Peyer's patch (tissue), 4 donors: ENCODE measurements at regions not wholly inside any gene's neighbourhood (a gene's known extent, or its start where the extent isn't known, plus 50 kb on each side); places are given as distances from the start of the nearest gene placed in this dataset.

Experiments
- DNase-seq, 3 donors: peaks; one replicate each; pipeline ENCODE4 v3.0.0-alpha.2; 2017 to 2019
- H3K27ac ChIP-seq, 4 donors: fragments of 200-600 bp; sonication (generic); one replicate each; pipeline ENCODE4 v1.5.1; 2016 to 2019
- H3K27me3 ChIP-seq, 2 donors: fragments of 200-600 bp; sonication (generic); one replicate each; pipeline ENCODE4 v1.5.1; 2019
- H3K36me3 ChIP-seq, 3 donors: fragments of 200-600 bp; sonication (generic); one replicate each; pipeline ENCODE4 v1.5.1; 2016 to 2019
- H3K4me1 ChIP-seq, 4 donors: fragments of 200-600 bp; sonication (generic); one replicate each; pipeline ENCODE4 v1.5.1; 2016 to 2019
- H3K4me3 ChIP-seq, 4 donors: fragments of 200-600 bp; sonication (generic); 1 replicate in 3 of 4; 2 replicates in 1 of 4; pipeline ENCODE4 v1.5.1; 2016 to 2019; ENCODE audit warnings: mild to moderate bottlenecking in 1 of 4
- H3K9me3 ChIP-seq, 4 donors: fragments of 200-600 bp; sonication (generic); one replicate each; pipeline ENCODE4 v1.5.1; 2016 to 2019; ENCODE audit warnings: mild to moderate bottlenecking in 1 of 4
- CTCF ChIP-seq, 6 experiments: fragments of 450-650 bp in 4 of 6; fragments of 200-600 bp in 2 of 6; sonication (generic) in 1 of 6; IDR thresholded peaks; one replicate each; pipeline ENCODE4 v1.5.1; 2017 to 2019; ENCODE audit warnings: antibody characterized with exemption in 6 of 6, mild to moderate bottlenecking in 3 of 6, moderate library complexity in 1 of 6
- POLR2A ChIP-seq, 2 donors: fragments of 450-650 bp; IDR thresholded peaks; one replicate each; pipeline ENCODE4 v1.5.1; 2017; ENCODE audit warnings: antibody characterized with exemption in 2 of 2, mild to moderate bottlenecking in 2 of 2, moderate library complexity in 2 of 2

GRCh38 chr18:49694402-49694801 is 118.9 kb downstream of the ACAA2 start:
- H3K27ac ChIP-seq = no peak overlapping the region
- H3K4me1 ChIP-seq = no peaks in the 10 kb centered on the region
- TF ChIP-seq POLR2A (IDR thresholded peaks at IDR 0.05) = no peak
- no peak for TF ChIP-seq CTCF (IDR thresholded peaks at IDR 0.05)
- DNase-seq = no peak
- H3K27me3 ChIP-seq = no peaks in the 10 kb centered on the region
- no peaks in the 10 kb centered on the region for H3K9me3 ChIP-seq
- H3K36me3 ChIP-seq = no peaks in the 10 kb centered on the region
- no peak overlapping the region for H3K4me3 ChIP-seq

DNA sequence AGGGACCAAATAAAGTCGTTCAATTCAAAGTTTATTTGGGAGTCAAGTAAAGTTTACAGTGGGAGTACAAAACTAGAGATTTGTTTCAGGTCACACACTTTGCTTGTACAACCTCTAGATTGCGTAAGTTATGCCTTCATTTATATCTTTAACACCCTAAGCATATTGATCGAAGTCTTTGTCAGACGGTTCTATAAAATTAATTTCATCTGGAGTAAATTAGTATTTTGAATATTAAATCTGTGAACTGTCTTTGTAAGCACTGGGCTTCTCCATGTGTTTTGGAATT is 119.7 kb downstream of the ACAA2 start:
- H3K4me3 ChIP-seq = no peak overlapping the region
- TF ChIP-seq CTCF (IDR thresholded peaks at IDR 0.05) = no peak
- no peak for TF ChIP-seq POLR2A (IDR thresholded peaks at IDR 0.05)
- H3K36me3 ChIP-seq = no peaks in the 10 kb centered on the region
- H3K27me3 ChIP-seq = no peaks in the 10 kb centered on the region
- no peaks in the 10 kb centered on the region for H3K4me1 ChIP-seq
- no peak overlapping the region for H3K27ac ChIP-seq
- no peaks in the 10 kb centered on the region for H3K9me3 ChIP-seq
- DNase-seq = no peak

DNA sequence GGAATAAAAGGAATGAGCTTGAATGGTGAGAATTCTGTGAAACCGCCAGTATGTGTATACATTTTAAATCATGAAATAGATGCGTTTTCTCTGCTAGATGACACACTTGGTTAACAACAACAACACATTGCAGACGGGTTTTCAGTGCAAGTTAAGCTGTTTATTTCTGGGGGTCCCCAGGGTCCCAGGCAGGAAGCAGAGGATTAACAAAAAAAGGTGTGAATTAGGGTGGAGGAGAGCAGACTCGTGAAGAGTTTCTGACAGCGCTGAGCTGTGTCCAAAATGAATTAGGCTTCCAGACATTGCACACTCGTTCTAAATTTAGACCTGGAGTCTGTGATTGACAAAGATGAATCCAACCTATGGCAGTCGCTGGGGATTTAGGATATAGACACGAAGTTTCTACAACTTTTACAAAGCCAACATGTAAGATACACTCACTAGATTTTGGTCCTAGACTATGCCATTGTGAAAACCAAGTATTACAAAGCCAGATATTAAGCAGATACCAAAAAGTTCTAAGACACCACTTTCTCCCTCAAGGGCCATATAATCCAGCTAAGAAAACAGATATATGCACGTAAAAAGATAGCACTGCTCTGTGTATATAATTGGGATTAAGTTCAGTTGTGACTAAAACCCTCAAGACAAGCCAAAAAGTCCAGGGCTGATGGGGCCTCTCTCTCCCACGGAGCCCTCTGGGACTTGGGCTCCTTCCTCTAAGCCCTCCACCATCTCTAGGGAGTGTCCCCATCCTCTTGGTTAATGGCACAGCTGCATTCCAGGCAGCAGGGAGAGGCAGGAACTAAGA is 120.2 kb downstream of the ACAA2 start:
- Histone ChIP-seq H3K4me1 (no peaks in the 10 kb centered on the region), H3K9me3 (no peaks in the 10 kb centered on the region), H3K36me3 (no peaks in the 10 kb centered on the region), H3K27me3 (no peaks in the 10 kb centered on the region), H3K27ac (no peak overlapping the region), H3K4me3 (no peak overlapping the region)
- TF ChIP-seq POLR2A (IDR thresholded peaks at IDR 0.05) = no peak
- TF ChIP-seq CTCF (IDR thresholded peaks at IDR 0.05) = no peak
- no peak for DNase-seq

DNA sequence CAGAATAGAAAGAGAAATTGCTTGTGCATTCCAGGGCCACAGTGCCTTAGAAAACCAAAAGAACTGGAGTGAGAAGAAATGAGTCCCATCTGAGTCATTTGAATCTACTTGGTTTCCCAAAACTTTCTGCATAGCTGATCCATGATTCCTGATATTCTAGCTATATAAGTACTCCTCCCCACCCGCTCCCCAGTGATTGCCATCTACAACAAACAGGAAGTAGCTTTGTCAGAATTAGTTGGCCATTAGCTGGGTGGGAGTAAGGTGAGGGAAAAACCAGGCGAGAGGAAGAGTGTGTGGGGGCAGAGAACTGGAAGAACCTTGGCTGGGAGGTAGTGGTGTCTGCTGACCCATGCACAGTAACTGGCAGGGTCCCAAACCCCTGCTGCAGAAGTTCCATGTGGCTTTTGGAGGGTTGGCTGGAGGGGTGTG is 122.1 kb downstream of the ACAA2 start:
- Histone ChIP-seq H3K9me3 (no peaks in the 10 kb centered on the region), H3K27ac (no peak overlapping the region), H3K36me3 (no peaks in the 10 kb centered on the region), H3K4me1 (no peaks in the 10 kb centered on the region), H3K4me3 (no peak overlapping the region), H3K27me3 (no peaks in the 10 kb centered on the region)
- no peak for TF ChIP-seq CTCF (IDR thresholded peaks at IDR 0.05)
- no peak for TF ChIP-seq POLR2A (IDR thresholded peaks at IDR 0.05)
- DNase-seq = no peak

DNA sequence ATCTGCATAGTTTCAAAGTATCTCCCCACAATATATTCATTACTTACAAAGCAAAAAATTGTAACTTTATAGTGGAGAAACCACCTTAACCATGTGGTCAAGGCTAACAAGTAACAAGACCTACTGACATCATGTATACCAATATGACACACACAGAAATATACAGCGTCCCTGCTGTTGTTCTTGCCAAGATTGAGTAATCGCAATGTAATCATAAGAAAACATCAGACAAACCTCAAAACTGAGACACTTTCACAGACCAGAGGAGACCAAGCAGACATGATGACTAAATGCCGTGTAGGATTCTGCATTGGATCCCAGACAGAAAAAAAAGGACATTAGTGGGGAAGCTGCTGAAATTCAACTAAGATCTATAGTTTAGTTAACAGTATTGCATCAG is 123.0 kb downstream of the ACAA2 start:
- no peak for TF ChIP-seq CTCF (IDR thresholded peaks at IDR 0.05)
- TF ChIP-seq POLR2A (IDR thresholded peaks at IDR 0.05) = no peak
- H3K4me3 ChIP-seq = no peak overlapping the region
- DNase-seq = no peak
- no peaks in the 10 kb centered on the region for H3K4me1 ChIP-seq
- H3K36me3 ChIP-seq = no peaks in the 10 kb centered on the region
- H3K9me3 ChIP-seq = no peaks in the 10 kb centered on the region
- H3K27ac ChIP-seq = no peak overlapping the region
- no peaks in the 10 kb centered on the region for H3K27me3 ChIP-seq
